ENCODE measurements at regions not wholly inside any gene's neighbourhood (a gene's known extent, or its start where the extent isn't known, plus 50 kb on each side); places are given as distances from the start of the nearest gene placed in this dataset.

DNA sequence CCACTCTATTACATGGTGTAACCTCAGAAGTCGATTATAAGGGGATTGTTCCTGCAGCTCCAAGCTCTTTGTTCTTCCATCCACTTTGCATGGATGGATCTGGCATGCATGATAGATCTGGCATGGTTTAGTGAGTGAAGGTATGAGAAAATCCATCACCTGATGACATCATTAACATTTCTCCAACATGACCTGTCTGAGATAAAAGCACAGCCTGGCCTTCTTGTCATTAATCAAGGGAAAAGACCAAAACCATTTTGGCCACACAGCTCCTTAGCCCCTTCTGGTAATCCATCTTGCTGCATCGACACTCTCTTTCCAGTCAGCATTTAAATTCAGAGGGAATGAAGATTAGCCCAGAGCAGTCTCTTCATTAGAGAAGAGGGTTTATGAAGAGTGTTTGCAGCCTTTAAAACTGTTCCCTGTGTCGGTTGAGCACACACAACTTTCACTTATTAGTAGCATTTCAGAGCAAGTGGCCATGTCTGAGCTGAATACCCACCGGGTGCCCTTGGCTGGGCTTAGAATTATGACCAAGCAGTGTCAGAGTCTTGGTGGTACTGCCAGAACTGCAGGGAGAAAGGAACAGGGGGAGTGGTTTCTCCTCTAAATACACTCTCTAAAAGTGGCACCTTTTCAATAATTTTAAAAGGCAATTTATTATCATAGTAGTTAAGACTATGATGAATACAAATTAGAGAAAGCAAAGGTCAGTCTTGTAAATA is 246.0 kb downstream of the HAPSTR1 start:
- TF ChIP-seq, protein P1, sequence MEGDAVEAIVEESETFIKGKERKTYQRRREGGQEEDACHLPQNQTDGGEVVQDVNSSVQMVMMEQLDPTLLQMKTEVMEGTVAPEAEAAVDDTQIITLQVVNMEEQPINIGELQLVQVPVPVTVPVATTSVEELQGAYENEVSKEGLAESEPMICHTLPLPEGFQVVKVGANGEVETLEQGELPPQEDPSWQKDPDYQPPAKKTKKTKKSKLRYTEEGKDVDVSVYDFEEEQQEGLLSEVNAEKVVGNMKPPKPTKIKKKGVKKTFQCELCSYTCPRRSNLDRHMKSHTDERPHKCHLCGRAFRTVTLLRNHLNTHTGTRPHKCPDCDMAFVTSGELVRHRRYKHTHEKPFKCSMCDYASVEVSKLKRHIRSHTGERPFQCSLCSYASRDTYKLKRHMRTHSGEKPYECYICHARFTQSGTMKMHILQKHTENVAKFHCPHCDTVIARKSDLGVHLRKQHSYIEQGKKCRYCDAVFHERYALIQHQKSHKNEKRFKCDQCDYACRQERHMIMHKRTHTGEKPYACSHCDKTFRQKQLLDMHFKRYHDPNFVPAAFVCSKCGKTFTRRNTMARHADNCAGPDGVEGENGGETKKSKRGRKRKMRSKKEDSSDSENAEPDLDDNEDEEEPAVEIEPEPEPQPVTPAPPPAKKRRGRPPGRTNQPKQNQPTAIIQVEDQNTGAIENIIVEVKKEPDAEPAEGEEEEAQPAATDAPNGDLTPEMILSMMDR (IDR thresholded peaks at IDR 0.05; ENCODE audit: low read length), result no peak
- no peak for TF ChIP-seq EZH2 (IDR thresholded peaks at IDR 0.05; ENCODE audit: borderline replicate concordance, low read length)

Measured in OCI-LY1 (cell line).